Transverse colon (tissue), 4 donors: ENCODE measurements at regions not wholly inside any gene's neighbourhood (a gene's known extent, or its start where the extent isn't known, plus 50 kb on each side); places are given as distances from the start of the nearest gene placed in this dataset.

Source experiments
- DNase-seq: peaks from one replicate; pipeline ENCODE4 v3.0.0-alpha.2; 2019
- H3K27ac ChIP-seq, 4 donors: fragments of 200-600 bp; sonication (generic); 2 replicates each; pipeline ENCODE4 v1.5.1; 2016 to 2018; ENCODE audit warnings: inconsistent platforms in 4 of 4
- H3K27me3 ChIP-seq: fragments of 200-600 bp; sonication (generic); 2 replicates; pipeline ENCODE4 v1.5.1; 2017; ENCODE audit warnings: inconsistent platforms
- H3K36me3 ChIP-seq, 4 donors: fragments of 200-600 bp; sonication (generic); 2 replicates each; pipeline ENCODE4 v1.5.1; 2017 to 2019; ENCODE audit warnings: inconsistent platforms in 4 of 4
- H3K4me1 ChIP-seq, 4 donors: fragments of 200-600 bp; sonication (generic); 2 replicates each; pipeline ENCODE4 v1.5.1; 2017 to 2020; ENCODE audit warnings: inconsistent platforms in 4 of 4
- H3K4me3 ChIP-seq, 4 donors: fragments of 200-600 bp; sonication (generic); 1 replicate in 1 of 4; 2 replicates in 3 of 4; pipeline versions ENCODE4 v1.5.1 to v1.6.1; 2017 to 2019; ENCODE audit warnings: inconsistent platforms in 4 of 4
- H3K9me3 ChIP-seq, 2 donors: fragments of 200-600 bp; sonication (generic); 2 replicates each; pipeline ENCODE4 v1.5.1; 2017 to 2019; ENCODE audit warnings: inconsistent platforms in 2 of 2
- CTCF ChIP-seq, 5 experiments: fragments of 200-600 bp in 3 of 5; fragments of 450-650 bp in 2 of 5; sonication (generic) in 3 of 5; IDR thresholded peaks; 1 replicate in 2 of 5; 2 replicates in 3 of 5; pipeline ENCODE4 v1.5.1; 2016 to 2017; ENCODE audit warnings: antibody characterized with exemption in 5 of 5, inconsistent platforms in 3 of 5, mild to moderate bottlenecking in 2 of 5, moderate library complexity in 1 of 5
- EP300 ChIP-seq: sonication (generic); formaldehyde crosslinking; IDR thresholded peaks from one replicate; pipeline ENCODE4 v1.6.1; 2017; ENCODE audit warnings: antibody characterized with exemption, low read depth
- POLR2A ChIP-seq: fragments of 450-650 bp; IDR thresholded peaks from one replicate; pipeline ENCODE4 v1.6.1; 2016; ENCODE audit warnings: antibody characterized with exemption, mild to moderate bottlenecking, moderate library complexity
- POLR2AphosphoS5 ChIP-seq, 3 donors: sonication (generic); formaldehyde crosslinking; IDR thresholded peaks; one replicate each; pipeline ENCODE4 v1.6.1; 2016; ENCODE audit warnings: antibody characterized with exemption in 3 of 3
- WGBS, 2 donors: methylation state at CpG; one replicate each; pipeline ENCODE4 v1.1.5; 2018; ENCODE audit warnings: low coverage in 1 of 2; 5-methylcytosine and 5-hydroxymethylcytosine counted together
- in situ Hi-C, 4 donors: fragments of 200-750 bp; cut with MboI; loops; one replicate each; pipeline versions ENCODE4 v1.15.0 to v1.15.1; 2017; ENCODE audit warnings: low sequenced_read_pairs in 3 of 4, low pct_ligation_motif_present in 1 of 4, low pct_unique_long_range_greater_than_20kb in 1 of 4
- intact Hi-C: fragments of 100-400 bp; cut with DNase I; formaldehyde crosslinking; loops from one replicate; pipeline ENCODE4 v1.15.1; 2023; ENCODE audit warnings: low total_unique reads

DNA sequence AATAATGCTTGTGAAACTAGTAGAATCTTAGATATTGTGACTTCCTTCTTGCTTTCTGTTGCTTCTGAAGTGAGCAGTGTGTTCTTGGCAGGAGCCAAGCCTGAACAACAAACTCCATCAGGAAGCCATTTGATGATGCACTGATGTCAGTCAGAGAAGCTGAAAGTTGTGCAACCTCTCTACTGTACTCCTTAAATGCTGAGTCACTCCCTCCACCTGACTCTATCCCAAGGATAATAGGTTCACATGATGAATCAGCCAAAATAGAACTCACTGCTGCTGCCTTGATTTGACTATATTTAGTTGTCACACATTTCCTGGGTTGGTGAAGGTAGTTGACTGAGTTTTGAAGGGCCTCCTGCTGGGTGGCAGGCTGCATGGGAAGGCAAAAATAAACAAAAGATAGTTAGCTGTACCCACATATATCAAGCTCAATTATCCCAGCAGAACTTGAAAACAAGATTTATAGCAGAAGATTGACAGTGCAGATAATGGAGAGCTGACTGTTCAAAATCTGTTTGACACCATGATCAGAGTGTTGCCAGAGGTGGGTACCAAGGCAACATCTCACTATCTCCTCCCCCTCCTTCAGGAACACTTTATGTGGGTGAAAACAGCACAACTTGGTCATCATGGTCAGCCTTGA lies 328.4 kb upstream of the DPH6 start:
- in situ Hi-C loops: no loop called here

GRCh38 chr15:35876762-35877161 lies 330.8 kb upstream of the DPH6 start:
- Histone ChIP-seq H3K9me3 (no peaks in the 10 kb centered on the region), H3K27me3 (no peaks in the 10 kb centered on the region), H3K27ac (no peak overlapping the region), H3K4me1 (no peaks in the 10 kb centered on the region), H3K36me3 (no peaks in the 10 kb centered on the region), H3K4me3 (no peak overlapping the region)
- intact Hi-C loops (no loop called here), in situ Hi-C loops (no loop called here)
- no peak for DNase-seq
- 62 to 76% methylated on average over 4 of the region's 4 CpGs for WGBS, 2 donors
- TF ChIP-seq EP300: no peak
- no peak for TF ChIP-seq POLR2A
- no peak for TF ChIP-seq POLR2AphosphoS5 (IDR thresholded peaks at IDR 0.05)
- TF ChIP-seq CTCF (IDR thresholded peaks at IDR 0.05): no peak

More for the DNA sequence above, 328.4 kb upstream of the DPH6 start:
- TF ChIP-seq EP300: no peak
- TF ChIP-seq CTCF (IDR thresholded peaks at IDR 0.05): no peak
- no peak for TF ChIP-seq POLR2A
- no peak for TF ChIP-seq POLR2AphosphoS5 (IDR thresholded peaks at IDR 0.05)
- H3K9me3 ChIP-seq: no peaks in the 10 kb centered on the region
- no peak for DNase-seq
- H3K27ac ChIP-seq: no peak overlapping the region
- intact Hi-C loops: no loop called here
- H3K27me3 ChIP-seq: no peaks in the 10 kb centered on the region
- no peak overlapping the region for H3K4me3 ChIP-seq
- no peaks in the 10 kb centered on the region for H3K4me1 ChIP-seq
- H3K36me3 ChIP-seq: no peaks in the 10 kb centered on the region

GRCh38 chr15:35880896-35881295 lies 334.9 kb upstream of the DPH6 start:
- H3K9me3 ChIP-seq: no peaks in the 10 kb centered on the region
- no peak overlapping the region for H3K27ac ChIP-seq
- WGBS, 2 donors: 95 to 97% methylated on average over 3 of the region's 3 CpGs
- intact Hi-C loops (no loop called here), in situ Hi-C loops (no loop called here)
- DNase-seq: no peak
- no peaks in the 10 kb centered on the region for H3K36me3 ChIP-seq
- TF ChIP-seq CTCF (IDR thresholded peaks at IDR 0.05): no peak
- no peak for TF ChIP-seq POLR2A
- no peak for TF ChIP-seq POLR2AphosphoS5 (IDR thresholded peaks at IDR 0.05)
- TF ChIP-seq EP300: no peak
- H3K27me3 ChIP-seq: no peaks in the 10 kb centered on the region
- no peaks in the 10 kb centered on the region for H3K4me1 ChIP-seq
- H3K4me3 ChIP-seq: no peak overlapping the region

DNA sequence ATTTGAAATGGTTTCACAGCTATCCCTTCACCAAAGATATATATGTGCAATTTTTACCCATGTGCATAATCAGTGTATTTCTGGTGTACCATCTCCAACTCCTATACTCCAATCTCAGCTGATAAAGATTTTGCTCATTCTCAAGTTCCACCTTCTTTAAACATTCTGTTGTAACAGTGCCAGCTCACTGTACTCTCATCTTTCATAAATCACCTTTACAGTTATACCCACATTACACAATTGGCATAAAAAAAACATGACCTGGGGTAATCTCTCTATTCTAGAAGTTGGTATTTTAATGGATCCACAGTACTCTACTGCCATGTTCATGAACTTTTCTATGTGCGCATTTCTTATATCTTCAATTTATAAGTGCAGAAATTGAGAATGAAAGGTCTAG lies 339.9 kb upstream of the DPH6 start:
- DNase-seq: no peak
- Histone ChIP-seq H3K9me3 (no peaks in the 10 kb centered on the region), H3K27ac (no peak overlapping the region), H3K36me3 (no peaks in the 10 kb centered on the region), H3K27me3 (no peaks in the 10 kb centered on the region), H3K4me3 (no peak overlapping the region), H3K4me1 (no peaks in the 10 kb centered on the region)
- in situ Hi-C loops: no loop called here
- intact Hi-C loops: no loop called here
- WGBS, 2 donors: 86 to 97% methylated on average over 1 of the region's 1 CpG
- TF ChIP-seq POLR2AphosphoS5 (IDR thresholded peaks at IDR 0.05) (no peak), POLR2A (no peak), EP300 (no peak), CTCF (IDR thresholded peaks at IDR 0.05) (no peak)
